ENCODE measurements at regions not wholly inside any gene's neighbourhood (a gene's known extent, or its start where the extent isn't known, plus 50 kb on each side); places are given as distances from the start of the nearest gene placed in this dataset.
A peak's percentile ranks its signal among the peaks of the same experiment; 100 is the strongest.

DNA sequence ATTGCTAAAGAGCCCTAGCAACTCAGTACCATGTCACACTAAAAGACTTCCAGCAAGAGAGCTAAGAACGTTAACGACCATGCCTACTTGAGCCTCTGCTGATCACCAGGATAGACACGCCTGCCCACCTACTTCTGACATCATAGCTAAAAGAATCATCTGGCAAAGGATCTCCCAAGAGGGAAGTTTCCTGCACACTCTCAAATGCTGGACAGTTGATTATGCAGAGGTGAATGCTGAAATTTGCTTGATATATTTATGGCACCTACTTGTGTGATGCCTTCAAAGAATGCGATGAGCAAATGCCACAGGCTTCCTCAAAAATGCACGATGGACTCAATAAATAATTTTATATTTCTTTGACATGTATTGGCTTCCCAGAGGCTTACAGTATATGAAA is 113.6 kb downstream of the GALC start:
- Mint-ChIP-seq H3K27me3 (ENCODE audit: low read depth, unreplicated experiment) (peaks cover 2% of the 10 kb centered on the region), H3K4me1 (ENCODE audit: low read depth, unreplicated experiment) (peaks cover 3% of the 10 kb centered on the region), H3K36me3 (ENCODE audit: low read depth, unreplicated experiment) (no peaks in the 10 kb centered on the region), H3K9me3 (ENCODE audit: unreplicated experiment) (no peaks in the 10 kb centered on the region), H3K27ac (ENCODE audit: unreplicated experiment) (no peak overlapping the region), H3K4me3 (ENCODE audit: unreplicated experiment) (no peak overlapping the region)
- no peaks in the 10 kb centered on the region for H3K79me2 ChIP-seq (ENCODE audit: insufficient read depth, low read length)
- no peak for DNase-seq (ENCODE audit: low read depth)
- no peaks in the 10 kb centered on the region for H3K36me3 ChIP-seq (ENCODE audit: insufficient read depth, low read length)
- no peak overlapping the region for H3K27ac ChIP-seq (ENCODE audit: low read depth, low read length)
- H3K4me3 ChIP-seq (ENCODE audit: insufficient read depth, low read depth, low read length) = no peak overlapping the region
- H3K4me2 ChIP-seq (ENCODE audit: low read length) = no peak overlapping the region
- no peak for FAIRE-seq
- H3K9ac ChIP-seq (ENCODE audit: low read length) = no peak overlapping the region
- no peaks in the 10 kb centered on the region for H4K20me1 ChIP-seq (ENCODE audit: insufficient read depth, low read length)
- H3K27me3 ChIP-seq (ENCODE audit: insufficient read depth, low read length) = no peaks in the 10 kb centered on the region
- TF ChIP-seq, protein P1, sequence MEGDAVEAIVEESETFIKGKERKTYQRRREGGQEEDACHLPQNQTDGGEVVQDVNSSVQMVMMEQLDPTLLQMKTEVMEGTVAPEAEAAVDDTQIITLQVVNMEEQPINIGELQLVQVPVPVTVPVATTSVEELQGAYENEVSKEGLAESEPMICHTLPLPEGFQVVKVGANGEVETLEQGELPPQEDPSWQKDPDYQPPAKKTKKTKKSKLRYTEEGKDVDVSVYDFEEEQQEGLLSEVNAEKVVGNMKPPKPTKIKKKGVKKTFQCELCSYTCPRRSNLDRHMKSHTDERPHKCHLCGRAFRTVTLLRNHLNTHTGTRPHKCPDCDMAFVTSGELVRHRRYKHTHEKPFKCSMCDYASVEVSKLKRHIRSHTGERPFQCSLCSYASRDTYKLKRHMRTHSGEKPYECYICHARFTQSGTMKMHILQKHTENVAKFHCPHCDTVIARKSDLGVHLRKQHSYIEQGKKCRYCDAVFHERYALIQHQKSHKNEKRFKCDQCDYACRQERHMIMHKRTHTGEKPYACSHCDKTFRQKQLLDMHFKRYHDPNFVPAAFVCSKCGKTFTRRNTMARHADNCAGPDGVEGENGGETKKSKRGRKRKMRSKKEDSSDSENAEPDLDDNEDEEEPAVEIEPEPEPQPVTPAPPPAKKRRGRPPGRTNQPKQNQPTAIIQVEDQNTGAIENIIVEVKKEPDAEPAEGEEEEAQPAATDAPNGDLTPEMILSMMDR (IDR thresholded peaks at IDR 0.05; ENCODE audit: insufficient read depth, low read depth, low read length) = no peak
- TF ChIP-seq EZH2 (IDR thresholded peaks at IDR 0.05; ENCODE audit: insufficient read depth, low read length) = no peak
- no peaks in the 10 kb centered on the region for H3K9me3 ChIP-seq (ENCODE audit: insufficient read depth, low read depth, low read length)
- H2AFZ ChIP-seq (ENCODE audit: low read depth, low read length) = no peak overlapping the region
- H3K4me1 ChIP-seq (ENCODE audit: insufficient read depth, low read length) = no peaks in the 10 kb centered on the region

DNA sequence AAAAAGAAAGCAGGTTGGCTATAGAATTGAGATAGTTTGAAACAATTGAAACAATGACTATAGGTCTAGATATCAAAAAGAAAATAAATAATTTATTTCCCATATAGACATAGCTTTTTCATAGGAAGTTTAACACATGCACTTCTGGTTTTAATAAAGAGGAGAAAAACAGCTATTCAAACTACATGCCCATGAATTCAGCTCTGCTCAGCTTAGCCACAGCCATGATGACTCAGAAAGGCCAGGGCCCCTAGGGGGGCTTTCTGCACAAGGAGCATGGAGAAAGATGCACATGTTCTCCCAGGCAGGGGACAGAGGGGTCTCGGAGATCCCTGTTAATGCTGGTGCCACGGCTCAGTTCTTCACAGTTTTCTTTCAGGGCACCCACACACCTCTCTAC is 114.0 kb downstream of the GALC start:
- peaks cover 2% of the 10 kb centered on the region for H3K27me3 Mint-ChIP-seq (ENCODE audit: low read depth, unreplicated experiment)
- no peak overlapping the region for H3K4me2 ChIP-seq (ENCODE audit: low read length)
- H4K20me1 ChIP-seq (ENCODE audit: insufficient read depth, low read length) = no peaks in the 10 kb centered on the region
- H3K27me3 ChIP-seq (ENCODE audit: insufficient read depth, low read length) = no peaks in the 10 kb centered on the region
- H3K27ac ChIP-seq (ENCODE audit: low read depth, low read length) = no peak overlapping the region
- H3K4me1 Mint-ChIP-seq (ENCODE audit: low read depth, unreplicated experiment) = peaks cover 3% of the 10 kb centered on the region
- no peak for TF ChIP-seq EZH2 (IDR thresholded peaks at IDR 0.05; ENCODE audit: insufficient read depth, low read length)
- TF ChIP-seq, protein P1 (IDR thresholded peaks at IDR 0.05; ENCODE audit: insufficient read depth, low read depth, low read length) = no peak
- H3K4me1 ChIP-seq (ENCODE audit: insufficient read depth, low read length) = no peaks in the 10 kb centered on the region
- H3K4me3 Mint-ChIP-seq (ENCODE audit: unreplicated experiment) = no peak overlapping the region
- H3K9me3 ChIP-seq (ENCODE audit: insufficient read depth, low read depth, low read length) = no peaks in the 10 kb centered on the region
- no peak overlapping the region for H3K27ac Mint-ChIP-seq (ENCODE audit: unreplicated experiment)
- H3K9ac ChIP-seq (ENCODE audit: low read length) = no peak overlapping the region
- FAIRE-seq = no peak
- no peak overlapping the region for H3K4me3 ChIP-seq (ENCODE audit: insufficient read depth, low read depth, low read length)
- no peaks in the 10 kb centered on the region for H3K9me3 Mint-ChIP-seq (ENCODE audit: unreplicated experiment)
- no peaks in the 10 kb centered on the region for H3K36me3 Mint-ChIP-seq (ENCODE audit: low read depth, unreplicated experiment)
- no peaks in the 10 kb centered on the region for H3K36me3 ChIP-seq (ENCODE audit: insufficient read depth, low read length)
- H2AFZ ChIP-seq (ENCODE audit: low read depth, low read length) = no peak overlapping the region
- no peak for DNase-seq (ENCODE audit: low read depth)
- no peaks in the 10 kb centered on the region for H3K79me2 ChIP-seq (ENCODE audit: insufficient read depth, low read length)

DNA sequence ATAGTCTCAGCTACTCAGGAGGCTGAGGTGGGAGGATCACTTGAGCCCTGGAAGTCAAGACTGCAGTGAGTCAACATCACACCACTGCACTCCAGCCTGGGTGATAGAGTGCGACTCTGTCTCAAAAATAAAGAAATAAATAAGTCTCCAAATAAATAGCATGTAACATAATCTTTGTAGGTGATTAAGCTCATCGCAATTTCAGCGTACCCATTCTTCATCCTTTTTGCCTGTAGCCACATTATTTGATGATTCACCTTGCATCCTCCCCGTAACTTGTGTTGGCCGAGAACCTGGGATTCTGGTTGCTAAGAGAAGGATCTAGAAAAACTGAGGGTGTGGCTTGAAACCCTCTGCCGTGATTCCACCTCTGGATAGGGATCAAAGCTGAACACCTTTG is 115.1 kb downstream of the GALC start:
- H3K27ac Mint-ChIP-seq (ENCODE audit: unreplicated experiment) = no peak overlapping the region
- TF ChIP-seq EZH2 (IDR thresholded peaks at IDR 0.05; ENCODE audit: insufficient read depth, low read length) = no peak
- TF ChIP-seq, protein P1 (IDR thresholded peaks at IDR 0.05; ENCODE audit: insufficient read depth, low read depth, low read length) = no peak

More for the DNA sequence above, 115.1 kb downstream of the GALC start:
- no peaks in the 10 kb centered on the region for H3K27me3 ChIP-seq (ENCODE audit: insufficient read depth, low read length)
- no peak overlapping the region for H3K4me3 ChIP-seq (ENCODE audit: insufficient read depth, low read depth, low read length)
- H3K79me2 ChIP-seq (ENCODE audit: insufficient read depth, low read length) = no peaks in the 10 kb centered on the region
- Mint-ChIP-seq H3K4me1 (ENCODE audit: low read depth, unreplicated experiment) (peaks cover 3% of the 10 kb centered on the region), H3K9me3 (ENCODE audit: unreplicated experiment) (no peaks in the 10 kb centered on the region), H3K4me3 (ENCODE audit: unreplicated experiment) (no peak overlapping the region), H3K27me3 (ENCODE audit: low read depth, unreplicated experiment) (peaks cover 2% of the 10 kb centered on the region), H3K36me3 (ENCODE audit: low read depth, unreplicated experiment) (no peaks in the 10 kb centered on the region)
- H4K20me1 ChIP-seq (ENCODE audit: insufficient read depth, low read length) = no peaks in the 10 kb centered on the region
- H2AFZ ChIP-seq (ENCODE audit: low read depth, low read length) = no peak overlapping the region
- FAIRE-seq (no peak), DNase-seq (ENCODE audit: low read depth) (peak; percentile 85)
- H3K9ac ChIP-seq (ENCODE audit: low read length) = no peak overlapping the region
- no peaks in the 10 kb centered on the region for H3K36me3 ChIP-seq (ENCODE audit: insufficient read depth, low read length)
- H3K27ac ChIP-seq (ENCODE audit: low read depth, low read length) = no peak overlapping the region
- no peaks in the 10 kb centered on the region for H3K4me1 ChIP-seq (ENCODE audit: insufficient read depth, low read length)
- H3K4me2 ChIP-seq (ENCODE audit: low read length) = no peak overlapping the region
- H3K9me3 ChIP-seq (ENCODE audit: insufficient read depth, low read depth, low read length) = no peaks in the 10 kb centered on the region
